ENCODE measurements at regions not wholly inside any gene's neighbourhood (a gene's known extent, or its start where the extent isn't known, plus 50 kb on each side); places are given as distances from the start of the nearest gene placed in this dataset.

DNA sequence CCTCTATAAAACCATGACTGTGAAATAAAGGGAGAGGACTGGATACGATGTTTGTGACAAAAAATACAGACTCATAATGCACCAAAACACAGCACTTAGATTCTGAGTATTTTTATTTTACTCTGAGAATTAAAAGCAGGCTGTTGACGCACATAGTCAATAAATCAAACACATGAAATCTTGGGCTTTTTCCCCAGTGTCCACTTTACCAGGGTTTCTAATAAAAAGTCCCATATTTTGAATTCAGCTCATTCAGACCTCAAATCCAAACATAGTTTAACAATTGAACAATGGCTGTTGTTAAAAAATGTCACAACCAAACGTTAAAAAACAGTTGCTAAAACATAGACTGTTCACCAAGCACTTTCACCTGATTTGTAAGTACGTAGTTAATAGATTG lies 553.4 kb downstream of the LTN1 start:
- TF ChIP-seq, protein P1, sequence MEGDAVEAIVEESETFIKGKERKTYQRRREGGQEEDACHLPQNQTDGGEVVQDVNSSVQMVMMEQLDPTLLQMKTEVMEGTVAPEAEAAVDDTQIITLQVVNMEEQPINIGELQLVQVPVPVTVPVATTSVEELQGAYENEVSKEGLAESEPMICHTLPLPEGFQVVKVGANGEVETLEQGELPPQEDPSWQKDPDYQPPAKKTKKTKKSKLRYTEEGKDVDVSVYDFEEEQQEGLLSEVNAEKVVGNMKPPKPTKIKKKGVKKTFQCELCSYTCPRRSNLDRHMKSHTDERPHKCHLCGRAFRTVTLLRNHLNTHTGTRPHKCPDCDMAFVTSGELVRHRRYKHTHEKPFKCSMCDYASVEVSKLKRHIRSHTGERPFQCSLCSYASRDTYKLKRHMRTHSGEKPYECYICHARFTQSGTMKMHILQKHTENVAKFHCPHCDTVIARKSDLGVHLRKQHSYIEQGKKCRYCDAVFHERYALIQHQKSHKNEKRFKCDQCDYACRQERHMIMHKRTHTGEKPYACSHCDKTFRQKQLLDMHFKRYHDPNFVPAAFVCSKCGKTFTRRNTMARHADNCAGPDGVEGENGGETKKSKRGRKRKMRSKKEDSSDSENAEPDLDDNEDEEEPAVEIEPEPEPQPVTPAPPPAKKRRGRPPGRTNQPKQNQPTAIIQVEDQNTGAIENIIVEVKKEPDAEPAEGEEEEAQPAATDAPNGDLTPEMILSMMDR (IDR thresholded peaks at IDR 0.05; ENCODE audit: insufficient read depth, low read length, poor library complexity, severe bottlenecking), result no peak
- no peak for TF ChIP-seq EZH2phosphoT487 (conservative IDR thresholded peaks at IDR 0.05; ENCODE audit: low read length)
